K562 (cell line): ENCODE measurements at regions not wholly inside any gene's neighbourhood (a gene's known extent, or its start where the extent isn't known, plus 50 kb on each side); places are given as distances from the start of the nearest gene placed in this dataset.

Experiments
- BCOR ChIP-seq: fragments of 450-650 bp; IDR thresholded peaks from 2 replicates; pipeline ENCODE4 v1.6.1; 2016
- EGR1 ChIP-seq: fragments of 450-650 bp; conservative IDR thresholded peaks from 2 replicates; pipeline ENCODE4 v1.6.1; 2017; ENCODE audit warnings: mild to moderate bottlenecking
- ELK1 ChIP-seq: sonication (generic); formaldehyde crosslinking; IDR thresholded peaks from 2 replicates; pipeline ENCODE4 v1.8.1; 2022; ENCODE audit warnings: missing genetic modification reagents
- HNRNPK ChIP-seq: fragments of 200-400 bp; formaldehyde crosslinking; IDR thresholded peaks from one replicate; pipeline ENCODE4 v1.6.1; 2018; ENCODE audit warnings: mild to moderate bottlenecking, low read depth, low read length; ENCODE audit not compliant: poor library complexity, severe bottlenecking
- PCBP1 ChIP-seq: fragments of 200-400 bp; formaldehyde crosslinking; IDR thresholded peaks from 2 replicates; pipeline ENCODE4 v1.6.1; 2018; ENCODE audit warnings: mild to moderate bottlenecking, low read depth, low read length; ENCODE audit not compliant: poor library complexity, severe bottlenecking
- POLR2A ChIP-seq: fragments of 450-650 bp; conservative IDR thresholded peaks from 2 replicates; pipeline ENCODE4 v1.6.1; 2016
- PTBP1 ChIP-seq: fragments of 200-400 bp; formaldehyde crosslinking; IDR thresholded peaks from 2 replicates; pipeline ENCODE4 v1.6.1; 2017; ENCODE audit warnings: low read depth, low read length
- ZNF146 ChIP-seq: IDR thresholded peaks from one replicate; pipeline ENCODE4 v1.6.1; 2018; ENCODE audit warnings: missing compliant biosample characterization; ENCODE audit not compliant: unreplicated experiment
- ZNF274 ChIP-seq: IDR thresholded peaks from 2 replicates; pipeline ENCODE4 v1.6.1; 2011; ENCODE audit warnings: low read depth, mild to moderate bottlenecking, low read length, moderate library complexity, borderline replicate concordance
- ZNF766 ChIP-seq: fragments of 200-800 bp; sonication (Bioruptor generic); conservative IDR thresholded peaks from 2 replicates; pipeline ENCODE4 v1.6.1; 2016; ENCODE audit warnings: missing genetic modification characterization, missing compliant biosample characterization
- TF ChIP-seq, protein P1 (sequence below): fragments of 250-450 bp; sonication (Bioruptor Pico); IDR thresholded peaks from 2 replicates; pipeline ENCODE4 v1.4.0; 2020; ENCODE audit warnings: mild to moderate bottlenecking, moderate library complexity
- TF ChIP-seq, protein P2 (sequence below): fragments of 450-650 bp; conservative IDR thresholded peaks from 2 replicates; pipeline ENCODE4 v1.6.1; 2016; ENCODE audit warnings: missing genetic modification characterization, low read depth, mild to moderate bottlenecking, control low read depth, missing compliant biosample characterization
- TF ChIP-seq, protein P3 (sequence below): fragments of 450-650 bp; IDR thresholded peaks from 2 replicates; pipeline ENCODE4 v1.6.1; 2018; ENCODE audit warnings: mild to moderate bottlenecking, low read depth; ENCODE audit not compliant: partially characterized antibody

- TF ChIP-seq BCOR (no peak), POLR2A (no peak), EGR1 (no peak), ELK1 (CRISPR knock-in tag) (no peak), PCBP1 (no peak), ZNF274 (no peak), ZNF766 (CRISPR knock-in tag) (no peak), HNRNPK (no peak), PTBP1 (no peak), ZNF146 (no peak)
- TF ChIP-seq, protein P1, sequence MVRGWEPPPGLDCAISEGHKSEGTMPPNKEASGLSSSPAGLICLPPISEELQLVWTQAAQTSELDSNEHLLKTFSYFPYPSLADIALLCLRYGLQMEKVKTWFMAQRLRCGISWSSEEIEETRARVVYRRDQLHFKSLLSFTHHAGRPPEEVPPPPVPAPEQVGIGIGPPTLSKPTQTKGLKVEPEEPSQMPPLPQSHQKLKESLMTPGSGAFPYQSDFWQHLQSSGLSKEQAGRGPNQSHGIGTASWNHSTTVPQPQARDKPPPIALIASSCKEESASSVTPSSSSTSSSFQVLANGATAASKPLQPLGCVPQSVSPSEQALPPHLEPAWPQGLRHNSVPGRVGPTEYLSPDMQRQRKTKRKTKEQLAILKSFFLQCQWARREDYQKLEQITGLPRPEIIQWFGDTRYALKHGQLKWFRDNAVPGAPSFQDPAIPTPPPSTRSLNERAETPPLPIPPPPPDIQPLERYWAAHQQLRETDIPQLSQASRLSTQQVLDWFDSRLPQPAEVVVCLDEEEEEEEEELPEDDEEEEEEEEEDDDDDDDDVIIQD (CRISPR knock-in tag) = no peak
- TF ChIP-seq, protein P2, sequence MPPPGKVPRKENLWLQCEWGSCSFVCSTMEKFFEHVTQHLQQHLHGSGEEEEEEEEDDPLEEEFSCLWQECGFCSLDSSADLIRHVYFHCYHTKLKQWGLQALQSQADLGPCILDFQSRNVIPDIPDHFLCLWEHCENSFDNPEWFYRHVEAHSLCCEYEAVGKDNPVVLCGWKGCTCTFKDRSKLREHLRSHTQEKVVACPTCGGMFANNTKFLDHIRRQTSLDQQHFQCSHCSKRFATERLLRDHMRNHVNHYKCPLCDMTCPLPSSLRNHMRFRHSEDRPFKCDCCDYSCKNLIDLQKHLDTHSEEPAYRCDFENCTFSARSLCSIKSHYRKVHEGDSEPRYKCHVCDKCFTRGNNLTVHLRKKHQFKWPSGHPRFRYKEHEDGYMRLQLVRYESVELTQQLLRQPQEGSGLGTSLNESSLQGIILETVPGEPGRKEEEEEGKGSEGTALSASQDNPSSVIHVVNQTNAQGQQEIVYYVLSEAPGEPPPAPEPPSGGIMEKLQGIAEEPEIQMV (tag) = no peak
- TF ChIP-seq, protein P3, sequence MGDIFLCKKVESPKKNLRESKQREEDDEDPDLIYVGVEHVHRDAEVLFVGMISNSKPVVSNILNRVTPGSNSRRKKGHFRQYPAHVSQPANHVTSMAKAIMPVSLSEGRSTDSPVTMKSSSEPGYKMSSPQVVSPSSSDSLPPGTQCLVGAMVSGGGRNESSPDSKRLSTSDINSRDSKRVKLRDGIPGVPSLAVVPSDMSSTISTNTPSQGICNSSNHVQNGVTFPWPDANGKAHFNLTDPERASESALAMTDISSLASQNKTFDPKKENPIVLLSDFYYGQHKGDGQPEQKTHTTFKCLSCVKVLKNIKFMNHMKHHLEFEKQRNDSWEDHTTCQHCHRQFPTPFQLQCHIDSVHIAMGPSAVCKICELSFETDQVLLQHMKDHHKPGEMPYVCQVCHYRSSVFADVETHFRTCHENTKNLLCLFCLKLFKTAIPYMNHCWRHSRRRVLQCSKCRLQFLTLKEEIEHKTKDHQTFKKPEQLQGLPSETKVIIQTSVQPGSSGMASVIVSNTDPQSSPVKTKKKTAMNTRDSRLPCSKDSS = no peak
Measured at GRCh38 chr12:72889791-72890190, 617.6 kb downstream of the TRHDE start.
